ENCODE measurements at regions not wholly inside any gene's neighbourhood (a gene's known extent, or its start where the extent isn't known, plus 50 kb on each side); places are given as distances from the start of the nearest gene placed in this dataset.

DNA sequence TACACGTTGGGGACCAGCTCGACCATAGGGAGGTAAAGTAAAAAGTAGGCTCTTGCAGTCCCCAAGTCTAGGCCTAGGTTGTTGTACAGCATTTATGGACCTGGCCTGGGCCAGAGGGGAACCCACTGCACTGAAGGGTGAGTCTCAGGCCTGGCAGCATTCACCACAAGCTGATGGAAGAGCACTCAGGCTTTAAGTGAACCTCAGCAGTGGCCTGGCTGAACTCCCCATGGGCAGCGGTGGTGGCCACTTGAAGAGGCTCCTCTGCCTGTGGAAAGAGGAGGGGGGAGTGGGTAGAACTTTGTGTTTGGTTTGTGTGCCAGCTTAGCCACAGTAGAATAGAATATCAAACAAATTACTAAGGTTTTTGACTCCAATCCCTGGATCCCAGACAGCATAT, 176.2 kb upstream of the PRMT6 start:
- Histone ChIP-seq H3K4me1 (ENCODE audit: insufficient read depth, low read length) (no peaks in the 10 kb centered on the region), H2AFZ (ENCODE audit: low read depth, low read length) (no peak overlapping the region), H3K27ac (ENCODE audit: low read length) (no peak overlapping the region), H3K27me3 (ENCODE audit: insufficient read depth, low read length, poor library complexity) (no peaks in the 10 kb centered on the region), H3K9me3 (ENCODE audit: insufficient read depth, low read length, severe bottlenecking) (no peaks in the 10 kb centered on the region), H3K79me2 (ENCODE audit: insufficient read depth, low read length) (no peaks in the 10 kb centered on the region), H3K9ac (ENCODE audit: low read depth, low read length) (no peak overlapping the region), H4K20me1 (ENCODE audit: insufficient read depth, low read length) (no peaks in the 10 kb centered on the region), H3K36me3 (ENCODE audit: insufficient read depth, low read length) (no peaks in the 10 kb centered on the region), H3K4me2 (ENCODE audit: insufficient read depth, low read length) (no peak overlapping the region), H3K4me3 (ENCODE audit: low read depth in 1 of 2, low read length in 2 of 2) (no peak overlapping the region)
- TF ChIP-seq, protein P1, sequence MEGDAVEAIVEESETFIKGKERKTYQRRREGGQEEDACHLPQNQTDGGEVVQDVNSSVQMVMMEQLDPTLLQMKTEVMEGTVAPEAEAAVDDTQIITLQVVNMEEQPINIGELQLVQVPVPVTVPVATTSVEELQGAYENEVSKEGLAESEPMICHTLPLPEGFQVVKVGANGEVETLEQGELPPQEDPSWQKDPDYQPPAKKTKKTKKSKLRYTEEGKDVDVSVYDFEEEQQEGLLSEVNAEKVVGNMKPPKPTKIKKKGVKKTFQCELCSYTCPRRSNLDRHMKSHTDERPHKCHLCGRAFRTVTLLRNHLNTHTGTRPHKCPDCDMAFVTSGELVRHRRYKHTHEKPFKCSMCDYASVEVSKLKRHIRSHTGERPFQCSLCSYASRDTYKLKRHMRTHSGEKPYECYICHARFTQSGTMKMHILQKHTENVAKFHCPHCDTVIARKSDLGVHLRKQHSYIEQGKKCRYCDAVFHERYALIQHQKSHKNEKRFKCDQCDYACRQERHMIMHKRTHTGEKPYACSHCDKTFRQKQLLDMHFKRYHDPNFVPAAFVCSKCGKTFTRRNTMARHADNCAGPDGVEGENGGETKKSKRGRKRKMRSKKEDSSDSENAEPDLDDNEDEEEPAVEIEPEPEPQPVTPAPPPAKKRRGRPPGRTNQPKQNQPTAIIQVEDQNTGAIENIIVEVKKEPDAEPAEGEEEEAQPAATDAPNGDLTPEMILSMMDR (IDR thresholded peaks at IDR 0.05; ENCODE audit: borderline replicate concordance, extremely low read depth, low read length, poor library complexity, severe bottlenecking): no peak
- no peak for TF ChIP-seq EZH2 (IDR thresholded peaks at IDR 0.05; ENCODE audit: borderline replicate concordance, low read depth, low read length, severe bottlenecking)
- ATAC-seq (ENCODE audit: insufficient read depth, low read depth): no peak
- DNase-seq: no peak

- Histone ChIP-seq H3K27me3 (ENCODE audit: insufficient read depth, low read length, poor library complexity) (no peaks in the 10 kb centered on the region), H3K4me3 (ENCODE audit: low read depth in 1 of 2, low read length in 2 of 2) (no peak overlapping the region), H4K20me1 (ENCODE audit: insufficient read depth, low read length) (no peaks in the 10 kb centered on the region), H3K4me2 (ENCODE audit: insufficient read depth, low read length) (no peak overlapping the region), H3K4me1 (ENCODE audit: insufficient read depth, low read length) (no peaks in the 10 kb centered on the region), H3K79me2 (ENCODE audit: insufficient read depth, low read length) (no peaks in the 10 kb centered on the region), H2AFZ (ENCODE audit: low read depth, low read length) (no peak overlapping the region), H3K9ac (ENCODE audit: low read depth, low read length) (no peak overlapping the region), H3K27ac (ENCODE audit: low read length) (no peak overlapping the region), H3K36me3 (ENCODE audit: insufficient read depth, low read length) (no peaks in the 10 kb centered on the region), H3K9me3 (ENCODE audit: insufficient read depth, low read length, severe bottlenecking) (no peaks in the 10 kb centered on the region)
- ATAC-seq (ENCODE audit: insufficient read depth, low read depth): no peak
- TF ChIP-seq EZH2 (IDR thresholded peaks at IDR 0.05; ENCODE audit: borderline replicate concordance, low read depth, low read length, severe bottlenecking): no peak
- TF ChIP-seq, protein P1 (IDR thresholded peaks at IDR 0.05; ENCODE audit: borderline replicate concordance, extremely low read depth, low read length, poor library complexity, severe bottlenecking): no peak
- DNase-seq: no peak
Measured at GRCh38 chr1:106883208-106883607, 173.3 kb upstream of the PRMT6 start.

GRCh38 chr1:106889059-106889458, 167.4 kb upstream of the PRMT6 start:
- DNase-seq: no peak
- H3K9me3 ChIP-seq (ENCODE audit: insufficient read depth, low read length, severe bottlenecking): no peaks in the 10 kb centered on the region
- no peaks in the 10 kb centered on the region for H3K36me3 ChIP-seq (ENCODE audit: insufficient read depth, low read length)
- H4K20me1 ChIP-seq (ENCODE audit: insufficient read depth, low read length): no peaks in the 10 kb centered on the region
- no peaks in the 10 kb centered on the region for H3K79me2 ChIP-seq (ENCODE audit: insufficient read depth, low read length)
- no peak overlapping the region for H3K27ac ChIP-seq (ENCODE audit: low read length)
- no peaks in the 10 kb centered on the region for H3K27me3 ChIP-seq (ENCODE audit: insufficient read depth, low read length, poor library complexity)
- no peak overlapping the region for H3K9ac ChIP-seq (ENCODE audit: low read depth, low read length)
- no peak for ATAC-seq (ENCODE audit: insufficient read depth, low read depth)
- no peak for TF ChIP-seq EZH2 (IDR thresholded peaks at IDR 0.05; ENCODE audit: borderline replicate concordance, low read depth, low read length, severe bottlenecking)
- TF ChIP-seq, protein P1 (IDR thresholded peaks at IDR 0.05; ENCODE audit: borderline replicate concordance, extremely low read depth, low read length, poor library complexity, severe bottlenecking): no peak
- no peak overlapping the region for H3K4me2 ChIP-seq (ENCODE audit: insufficient read depth, low read length)
- no peaks in the 10 kb centered on the region for H3K4me1 ChIP-seq (ENCODE audit: insufficient read depth, low read length)
- H2AFZ ChIP-seq (ENCODE audit: low read depth, low read length): no peak overlapping the region
- H3K4me3 ChIP-seq (ENCODE audit: low read depth in 1 of 2, low read length in 2 of 2): no peak overlapping the region

DNA sequence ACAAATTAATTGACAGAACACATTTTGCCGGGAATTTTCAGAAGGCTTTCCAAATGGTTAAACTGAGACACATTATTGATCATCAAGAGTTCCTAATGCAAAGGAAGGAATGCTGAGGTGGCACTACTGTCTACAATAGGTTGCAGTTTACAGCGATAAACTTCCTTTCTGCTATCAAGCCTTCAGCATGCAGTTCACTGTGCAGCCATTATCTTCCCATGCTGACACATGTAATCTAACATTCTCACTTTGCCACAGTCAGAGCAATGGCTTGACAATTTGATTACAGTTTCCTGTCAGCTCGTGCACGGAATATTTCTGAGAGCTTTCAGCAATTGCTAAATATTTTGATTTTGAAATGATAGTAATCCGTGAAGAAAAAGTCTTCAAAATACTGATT, 166.9 kb upstream of the PRMT6 start:
- Histone ChIP-seq H4K20me1 (ENCODE audit: insufficient read depth, low read length) (no peaks in the 10 kb centered on the region), H3K4me3 (ENCODE audit: low read depth in 1 of 2, low read length in 2 of 2) (no peak overlapping the region), H3K36me3 (ENCODE audit: insufficient read depth, low read length) (no peaks in the 10 kb centered on the region), H3K27me3 (ENCODE audit: insufficient read depth, low read length, poor library complexity) (no peaks in the 10 kb centered on the region), H2AFZ (ENCODE audit: low read depth, low read length) (no peak overlapping the region), H3K9me3 (ENCODE audit: insufficient read depth, low read length, severe bottlenecking) (no peaks in the 10 kb centered on the region), H3K9ac (ENCODE audit: low read depth, low read length) (no peak overlapping the region), H3K4me1 (ENCODE audit: insufficient read depth, low read length) (no peaks in the 10 kb centered on the region), H3K79me2 (ENCODE audit: insufficient read depth, low read length) (no peaks in the 10 kb centered on the region), H3K27ac (ENCODE audit: low read length) (no peak overlapping the region), H3K4me2 (ENCODE audit: insufficient read depth, low read length) (no peak overlapping the region)
- DNase-seq (no peak), ATAC-seq (ENCODE audit: insufficient read depth, low read depth) (no peak)
- no peak for TF ChIP-seq EZH2 (IDR thresholded peaks at IDR 0.05; ENCODE audit: borderline replicate concordance, low read depth, low read length, severe bottlenecking)
- TF ChIP-seq, protein P1 (IDR thresholded peaks at IDR 0.05; ENCODE audit: borderline replicate concordance, extremely low read depth, low read length, poor library complexity, severe bottlenecking): no peak
